HG03280 (cell line): ENCODE measurements at regions not wholly inside any gene's neighbourhood (a gene's known extent, or its start where the extent isn't known, plus 50 kb on each side); places are given as distances from the start of the nearest gene placed in this dataset.
"Not testable (repeated sequence)": the region's sequence is repeated elsewhere in the genome, so short reads cannot be mapped to it uniquely, and the experiment has no call there.

ENCODE experiments used
- ATAC-seq: cut with Tn5 transposase; IDR thresholded peaks from one replicate; pipeline ENCODE4 v1.9.1; 2021; ENCODE audit warnings: mild to moderate bottlenecking, moderate library complexity; ENCODE audit not compliant: unreplicated experiment

DNA sequence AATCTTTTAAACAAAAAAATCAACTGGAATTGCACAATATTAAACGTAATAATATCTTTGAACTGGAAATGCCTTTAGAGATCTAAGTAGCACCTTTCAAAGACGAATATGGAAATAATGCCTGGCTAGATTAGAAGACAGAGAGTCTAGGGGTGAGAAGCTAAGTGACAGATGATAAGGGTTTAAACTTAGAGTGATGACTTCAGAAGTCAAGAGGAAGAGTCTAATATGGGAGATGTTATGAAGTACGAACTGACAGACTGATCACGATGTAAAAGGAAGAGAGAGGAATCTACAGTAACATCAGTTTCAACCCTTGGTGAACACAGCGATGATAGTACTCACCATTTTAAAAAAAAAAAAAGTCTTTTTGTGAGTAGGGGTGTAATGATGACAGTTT, 57.9 kb downstream of the HINT1 start:
- ATAC-seq, result no peak

DNA sequence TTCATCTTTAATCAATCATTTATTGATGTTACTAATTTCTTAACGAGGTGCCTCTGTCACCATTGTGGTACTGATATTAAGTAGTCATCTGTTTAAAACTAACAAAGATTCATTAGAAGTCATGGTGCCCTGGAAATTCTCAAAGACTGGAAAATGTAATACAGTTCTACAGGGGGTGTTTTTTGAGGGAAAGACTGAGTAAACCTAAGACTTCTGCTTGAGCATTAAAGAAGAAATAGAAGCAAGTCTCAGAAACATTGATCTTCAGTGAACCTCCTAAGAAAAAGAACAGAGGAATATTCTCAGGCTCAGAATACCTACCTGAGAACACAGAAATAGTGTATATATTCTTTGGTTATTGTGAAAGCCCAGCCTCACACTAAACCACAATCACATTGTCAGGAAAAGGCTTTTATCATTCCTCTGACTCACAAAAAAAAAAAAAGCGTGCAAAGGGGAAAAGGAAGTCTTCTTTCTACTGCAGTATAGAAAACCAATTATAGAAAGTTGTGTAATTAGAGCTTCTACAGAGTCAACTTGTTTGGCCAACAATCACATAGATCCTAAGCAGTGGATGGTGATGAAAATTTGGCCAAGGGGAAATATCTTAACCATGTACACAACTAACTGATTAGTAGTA, 60.8 kb downstream of the HINT1 start:
- no peak for ATAC-seq

DNA sequence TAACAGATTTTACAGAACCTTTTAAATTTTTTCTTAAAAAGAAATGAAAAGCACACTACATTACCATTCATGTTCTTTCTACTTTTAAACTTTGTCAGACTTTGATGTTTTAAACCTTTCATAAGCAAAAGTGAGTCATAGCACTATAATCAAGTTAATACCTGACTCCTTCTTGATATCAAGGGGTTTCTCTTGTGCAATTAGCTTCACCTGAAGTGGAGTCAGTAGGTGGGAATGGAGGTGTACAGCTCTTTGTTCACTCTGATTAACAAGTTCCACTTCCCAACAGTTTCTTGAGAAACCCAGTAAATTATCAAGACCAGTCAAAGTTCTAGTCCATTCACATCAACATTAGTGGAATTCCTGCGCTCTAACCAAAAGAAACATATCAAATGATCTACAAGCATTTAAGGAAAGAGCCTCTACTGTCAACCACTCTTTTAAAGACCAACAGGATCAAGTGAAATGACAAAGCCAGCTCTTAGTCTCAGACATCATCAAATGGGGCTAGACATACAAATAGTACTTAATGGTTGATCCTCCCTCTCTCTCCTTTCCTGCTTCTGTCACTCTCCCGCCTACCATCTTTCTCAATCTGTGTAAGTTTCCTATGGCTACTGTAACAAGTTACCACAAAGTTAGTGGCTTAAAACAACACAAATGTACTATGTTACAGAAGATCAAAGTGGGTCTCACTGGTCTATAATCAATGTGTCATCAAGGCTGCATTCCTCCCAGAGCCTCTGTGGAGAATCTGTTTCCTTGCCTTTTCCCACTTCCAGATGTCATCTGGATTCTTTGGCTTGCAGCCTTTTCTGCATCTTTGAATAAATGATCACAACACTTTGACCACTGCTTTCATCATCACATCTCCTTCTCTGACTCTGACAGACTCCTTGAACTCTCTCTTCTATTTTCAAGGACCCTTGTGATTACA, 68.0 kb downstream of the HINT1 start:
- no peak for ATAC-seq

DNA sequence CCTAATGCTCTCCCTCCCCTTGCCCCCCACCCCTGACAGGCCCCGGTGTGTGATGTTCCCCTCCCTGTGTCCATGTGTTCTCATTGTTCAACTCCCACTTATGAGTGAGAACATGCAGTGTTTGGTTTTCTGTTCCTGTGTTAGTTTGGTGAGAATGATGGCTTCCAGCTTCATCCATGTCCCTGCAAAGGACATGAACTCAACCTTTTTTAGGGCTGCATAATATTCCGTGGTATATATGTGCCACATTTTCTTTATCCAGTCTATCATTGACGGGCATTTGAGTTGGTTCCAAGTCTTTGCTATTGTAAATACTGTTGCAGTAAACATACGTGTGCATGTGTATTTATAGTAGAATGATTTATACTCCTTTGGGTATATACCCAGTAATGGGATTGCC, 69.5 kb downstream of the HINT1 start:
- ATAC-seq, result not testable (repeated sequence)

DNA sequence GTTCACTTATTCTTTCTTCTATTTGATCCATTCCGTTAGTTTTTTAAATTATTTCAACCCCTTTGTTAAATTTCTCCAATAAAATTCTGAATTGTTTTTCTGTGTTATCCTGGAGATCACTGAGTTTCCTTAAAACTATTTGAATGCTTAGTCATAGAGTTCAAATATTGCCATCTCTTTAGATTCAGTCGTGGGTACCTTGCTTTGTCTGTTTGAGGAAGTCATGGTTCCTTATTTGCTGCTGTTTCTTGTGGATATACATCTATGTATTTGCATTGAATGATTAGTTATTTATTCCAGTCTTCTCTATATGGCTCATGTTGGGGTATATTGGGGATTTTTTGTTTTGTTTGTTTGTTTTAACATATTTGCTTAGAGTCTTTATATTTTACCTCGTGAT, 80.6 kb downstream of the HINT1 start:
- no peak for ATAC-seq

DNA sequence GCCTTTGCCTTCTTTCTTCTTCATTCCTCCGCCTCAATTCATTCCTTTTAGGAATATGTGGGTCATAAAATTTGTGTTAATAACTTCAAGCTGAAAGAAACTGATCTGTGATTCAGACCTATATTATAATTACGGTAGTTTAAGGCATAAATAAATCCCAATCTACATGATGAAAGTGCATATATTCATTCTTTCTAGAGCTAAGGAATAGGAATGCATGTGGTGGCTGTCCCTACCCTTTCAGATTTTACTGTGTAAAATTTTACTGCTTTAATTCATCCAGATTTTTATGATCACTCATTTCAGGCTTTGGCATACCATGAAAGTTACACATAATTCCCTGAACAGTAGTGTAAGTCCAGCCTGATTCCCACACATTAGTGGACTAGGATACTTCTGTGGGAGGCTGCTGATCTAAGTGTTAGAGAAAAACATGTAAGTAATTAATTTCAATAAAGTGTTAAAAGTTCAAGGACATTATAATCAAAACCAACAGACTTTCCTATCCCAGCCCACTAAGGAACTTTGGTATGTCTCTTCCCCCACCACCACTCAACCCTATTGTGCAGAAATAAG, 83.1 kb downstream of the HINT1 start:
- ATAC-seq, result no peak

DNA sequence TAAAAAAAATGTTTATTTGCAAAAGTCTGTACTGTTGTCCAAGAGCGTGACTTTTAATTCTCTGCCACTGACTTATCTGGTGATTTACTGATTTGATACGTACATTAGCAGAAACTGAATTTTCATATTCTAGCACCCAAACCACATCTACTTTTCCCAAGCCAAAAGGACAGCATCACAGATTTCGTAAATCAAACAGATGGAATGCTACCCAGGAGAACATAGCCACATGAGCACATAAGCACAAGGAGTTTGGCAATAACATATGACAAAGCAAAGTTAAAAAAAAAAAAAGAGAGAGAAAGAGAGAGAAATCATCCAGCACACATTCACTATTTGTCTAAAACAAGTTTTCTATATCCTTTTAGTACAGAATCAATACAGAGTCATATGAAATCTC, 83.7 kb downstream of the HINT1 start:
- no peak for ATAC-seq

DNA sequence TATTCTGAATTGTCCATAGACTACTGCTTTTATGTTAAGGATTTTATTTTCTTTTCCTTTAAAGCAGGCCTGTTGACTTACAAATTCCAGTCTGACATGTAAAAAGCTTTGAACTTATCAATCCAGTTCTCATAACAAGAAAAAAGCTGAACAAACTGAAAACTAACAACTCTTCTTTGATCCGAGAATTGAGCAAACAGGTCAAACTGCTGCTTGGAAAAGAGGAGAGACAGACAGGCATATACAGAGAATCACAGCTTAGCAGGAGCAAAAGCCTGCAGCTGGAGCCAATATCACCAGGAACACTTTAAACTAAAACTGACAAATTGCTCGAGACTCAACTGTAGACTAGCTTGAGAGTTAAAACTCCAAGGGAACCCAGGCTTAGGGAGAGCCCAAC, 85.8 kb downstream of the HINT1 start:
- ATAC-seq, result no peak

DNA sequence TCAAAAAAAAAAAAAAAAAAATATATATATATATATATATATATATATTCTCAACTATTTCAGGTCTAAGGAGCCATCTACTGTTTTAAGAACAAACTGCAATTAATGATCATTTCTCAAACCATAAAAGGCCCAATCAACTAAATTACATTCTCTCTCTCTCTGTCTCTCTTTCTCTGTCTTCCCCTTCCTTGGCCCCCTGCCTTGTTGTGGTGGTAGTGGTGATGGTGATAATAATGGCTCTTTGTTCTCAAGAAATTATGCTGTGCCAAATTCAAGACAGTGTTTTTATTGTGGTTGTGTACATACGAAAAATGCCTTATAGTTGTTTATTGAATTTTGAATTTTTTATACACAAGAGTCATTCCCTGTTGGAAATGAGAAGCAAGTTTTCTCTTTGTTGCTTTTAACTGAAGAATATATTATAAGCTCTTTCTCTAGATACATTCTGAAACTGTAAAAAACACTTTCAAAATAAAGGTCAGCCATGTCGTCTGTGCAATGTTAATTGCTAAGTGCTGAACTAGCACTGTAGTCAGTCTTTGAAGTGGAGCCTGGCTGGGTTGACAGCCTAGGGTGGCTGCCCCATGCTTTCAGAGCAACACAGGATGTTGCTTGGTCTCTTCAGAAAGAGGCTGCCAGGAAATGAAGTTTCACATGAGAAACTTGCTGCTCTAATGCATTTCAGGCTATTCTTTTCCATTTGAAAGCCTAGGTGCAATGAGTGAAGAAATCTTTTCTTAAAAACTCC, 96.0 kb downstream of the HINT1 start:
- peak; percentile 90 for ATAC-seq

DNA sequence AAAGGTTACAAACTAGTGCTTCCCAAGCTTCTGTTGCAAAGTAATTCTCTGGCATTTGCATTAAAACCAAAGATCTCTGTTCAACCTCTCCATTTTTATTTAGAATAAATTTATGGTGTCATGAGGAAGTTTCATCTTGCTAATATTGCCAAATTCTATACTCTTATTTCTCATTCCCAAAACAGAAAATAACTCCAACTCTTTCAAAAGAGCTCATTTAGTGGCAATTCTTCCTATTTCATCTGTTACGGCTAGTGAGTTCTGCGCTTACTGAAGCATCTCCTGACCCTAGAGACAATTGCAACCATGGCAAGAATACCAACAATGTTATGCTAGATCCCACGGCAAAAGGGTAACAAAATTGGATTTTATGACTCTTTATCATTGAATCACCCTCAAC, 97.0 kb downstream of the HINT1 start:
- ATAC-seq, result no peak

DNA sequence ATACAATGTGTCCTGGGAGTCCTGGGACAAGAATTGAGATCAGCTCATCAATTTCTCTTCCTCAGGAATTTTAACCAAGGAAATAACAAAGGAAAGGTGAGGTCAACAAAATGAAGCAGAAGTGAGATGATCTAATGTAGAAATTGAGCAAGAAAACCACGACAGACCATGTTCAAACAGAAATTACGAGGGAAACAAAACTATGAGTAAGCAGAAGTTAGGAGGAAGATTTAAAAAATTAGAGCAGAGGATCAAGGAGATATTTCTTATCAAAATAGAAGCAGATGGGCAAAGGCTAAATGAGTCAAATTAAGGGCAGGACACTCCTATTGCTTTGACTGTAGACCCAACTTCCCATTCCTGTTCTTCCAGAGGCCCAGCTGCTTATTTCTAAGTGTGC, 97.4 kb downstream of the HINT1 start:
- ATAC-seq, result no peak

DNA sequence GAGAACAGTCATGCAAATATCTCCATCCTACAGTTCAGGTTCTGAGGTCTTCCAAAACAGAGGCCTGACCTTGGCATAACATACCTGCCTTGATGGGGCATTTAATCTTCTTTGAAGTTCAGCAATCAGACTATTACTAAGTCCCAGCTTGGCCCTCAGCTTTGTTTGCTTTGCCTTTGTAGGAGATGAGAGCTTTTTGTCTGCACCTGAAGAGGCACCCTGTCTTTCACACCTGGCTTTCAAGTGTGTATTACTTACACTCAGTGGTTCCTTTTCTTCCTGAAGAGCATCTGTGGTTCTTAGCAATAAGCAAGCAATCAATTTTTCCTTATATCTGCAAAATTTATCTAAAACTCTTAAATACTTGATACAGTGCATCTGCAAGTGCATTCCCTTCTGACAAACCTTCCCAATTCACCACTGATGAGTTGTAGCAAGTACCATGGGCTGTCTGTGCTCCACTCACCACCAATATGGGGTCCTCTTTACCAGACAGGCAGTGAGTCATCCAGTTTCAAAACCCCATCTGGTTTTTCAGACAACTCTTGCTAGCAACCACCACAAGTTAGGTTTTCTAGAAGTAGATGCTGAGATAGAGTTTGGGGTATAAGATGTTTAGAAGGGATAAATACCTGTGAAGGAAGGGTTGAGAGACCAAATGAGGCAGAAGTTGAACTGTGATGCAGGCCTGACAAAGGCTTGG, 100.2 kb downstream of the HINT1 start:
- no peak for ATAC-seq

DNA sequence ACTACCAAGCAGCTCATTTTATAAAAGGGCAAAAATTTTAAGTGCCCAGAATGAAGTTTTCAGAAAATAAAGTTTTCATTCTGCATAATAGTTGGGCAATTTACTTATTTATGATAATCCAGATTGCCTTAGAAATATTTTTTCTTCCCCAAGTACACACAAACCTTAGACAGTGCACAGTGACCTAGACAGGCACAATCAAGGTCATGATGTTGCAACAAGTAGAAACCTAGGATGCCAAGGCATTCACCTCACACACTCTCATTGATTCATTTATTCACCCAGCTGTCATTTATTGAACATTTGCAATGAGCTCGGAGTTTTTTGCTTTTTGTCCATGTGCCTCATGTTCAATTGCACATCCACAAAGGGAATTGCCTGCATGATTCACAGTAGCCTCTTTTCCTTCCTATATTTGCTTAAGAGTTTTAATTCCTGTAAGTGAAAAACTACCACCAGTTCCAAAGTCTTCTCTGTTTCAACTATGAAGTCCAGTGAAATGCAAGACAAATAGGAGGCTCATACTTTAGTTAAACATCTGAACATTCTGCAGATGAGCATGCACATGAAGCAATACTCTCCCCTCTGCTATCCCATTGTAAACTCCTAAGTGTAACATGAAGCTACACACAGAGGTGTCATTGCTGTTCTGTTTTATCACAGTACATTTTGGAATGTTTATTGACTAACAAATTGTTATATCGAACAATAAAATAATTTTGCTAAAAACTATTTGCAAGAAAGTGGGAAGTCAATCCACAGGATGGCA, 122.9 kb downstream of the HINT1 start:
- ATAC-seq, result no peak

DNA sequence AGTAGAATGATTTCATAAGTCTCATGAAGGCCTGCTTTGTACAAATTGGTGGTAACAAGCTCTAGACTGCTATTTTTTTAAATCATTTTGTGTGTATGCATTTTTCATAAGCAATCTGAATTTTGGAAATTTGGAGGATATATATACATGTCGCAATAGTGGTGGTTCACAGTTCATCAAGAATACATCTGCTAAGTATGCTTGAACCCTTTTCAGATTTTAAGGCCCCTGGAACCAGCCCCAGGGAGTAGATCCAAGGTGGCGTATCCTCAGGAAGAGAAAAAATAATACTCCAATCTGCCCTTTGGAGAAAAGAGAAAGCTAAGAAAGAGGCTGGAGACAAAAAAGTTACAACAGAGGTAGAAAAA, 141.6 kb downstream of the HINT1 start:
- no peak for ATAC-seq

DNA sequence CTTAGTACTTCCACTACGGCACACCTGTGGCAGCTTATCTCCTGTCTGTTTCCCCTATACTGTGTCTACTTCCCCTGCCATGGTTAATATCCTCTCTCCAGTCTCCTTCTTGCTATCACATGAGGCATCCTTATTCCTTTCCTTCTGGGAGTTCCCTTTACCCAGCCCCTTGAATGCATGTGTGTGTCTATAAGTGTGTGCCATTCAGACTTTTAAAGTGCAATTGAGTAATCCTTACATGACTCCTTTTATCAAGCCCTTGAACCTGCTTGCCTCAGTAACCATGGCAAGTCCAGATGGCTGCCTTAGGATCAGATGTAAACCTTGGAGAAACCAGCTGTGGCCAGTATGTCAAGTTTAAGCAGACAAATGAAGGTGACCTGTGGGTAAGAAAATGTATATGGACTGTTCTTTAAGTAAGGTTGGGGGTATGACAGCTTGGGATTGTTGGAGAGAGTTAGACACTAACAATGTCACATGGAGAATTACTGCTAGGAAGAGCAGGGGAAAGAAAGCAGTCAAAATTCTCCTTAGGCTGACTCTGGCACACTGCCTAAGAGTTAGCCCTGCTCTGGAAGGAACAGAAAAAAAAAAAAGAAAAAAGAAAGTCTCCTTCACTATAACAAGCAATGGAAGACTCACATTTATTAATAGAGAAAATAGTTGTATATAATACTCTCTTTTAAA, 142.1 kb downstream of the HINT1 start:
- no peak for ATAC-seq

DNA sequence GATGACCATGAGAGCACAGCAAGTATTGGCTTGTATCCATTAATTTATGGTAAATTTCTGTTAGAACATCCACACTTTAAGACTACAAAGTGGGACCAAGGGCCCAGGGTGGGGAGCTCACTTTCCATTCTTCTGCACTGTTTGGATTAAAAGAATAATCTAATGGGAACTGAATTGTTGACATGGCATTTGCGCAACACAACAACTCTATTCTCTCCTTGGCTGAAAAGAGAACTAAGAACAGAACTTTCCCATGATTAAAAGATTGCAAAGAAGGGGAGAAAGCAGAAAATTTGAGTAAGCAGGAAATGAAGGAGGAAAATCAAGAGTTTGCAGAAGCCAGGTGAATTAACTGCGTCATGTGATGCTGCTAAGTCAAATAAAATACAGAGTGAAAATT, 143.4 kb downstream of the HINT1 start:
- ATAC-seq, result no peak

DNA sequence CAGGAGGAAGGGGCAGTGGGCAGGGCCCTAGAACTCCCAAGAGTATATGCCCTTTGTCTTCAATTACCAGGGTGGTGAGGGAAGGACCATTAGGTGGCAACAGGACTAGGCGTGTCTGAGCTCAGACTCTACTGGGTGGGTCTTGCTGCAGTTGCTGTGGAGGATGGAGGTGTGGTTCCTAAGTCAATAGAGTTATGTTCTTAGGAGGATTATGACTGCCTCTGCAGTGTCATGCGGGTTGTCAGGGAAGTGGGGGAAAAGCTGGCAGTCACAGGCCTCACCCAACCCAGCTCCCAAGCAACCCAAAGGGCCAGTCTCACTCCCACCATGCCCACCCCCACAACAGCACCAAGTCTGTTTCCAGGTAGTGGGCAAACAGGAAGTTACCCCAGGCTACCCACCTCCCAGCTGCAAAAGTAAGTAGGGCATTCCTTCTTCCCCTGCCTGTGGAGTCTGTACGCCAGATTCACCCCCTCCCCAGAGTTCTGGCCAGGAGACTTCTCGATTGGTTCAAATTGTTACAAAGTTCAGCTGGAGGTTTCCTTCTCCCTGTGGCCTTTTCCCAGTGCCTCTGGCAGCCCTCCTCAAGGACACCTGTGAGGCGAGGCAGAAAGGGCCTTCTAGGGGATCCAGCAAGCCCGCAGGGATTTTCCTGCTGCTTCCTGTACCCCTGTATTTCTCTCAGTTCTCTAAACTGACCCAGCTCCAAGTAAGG, 145.3 kb downstream of the HINT1 start:
- no peak for ATAC-seq

DNA sequence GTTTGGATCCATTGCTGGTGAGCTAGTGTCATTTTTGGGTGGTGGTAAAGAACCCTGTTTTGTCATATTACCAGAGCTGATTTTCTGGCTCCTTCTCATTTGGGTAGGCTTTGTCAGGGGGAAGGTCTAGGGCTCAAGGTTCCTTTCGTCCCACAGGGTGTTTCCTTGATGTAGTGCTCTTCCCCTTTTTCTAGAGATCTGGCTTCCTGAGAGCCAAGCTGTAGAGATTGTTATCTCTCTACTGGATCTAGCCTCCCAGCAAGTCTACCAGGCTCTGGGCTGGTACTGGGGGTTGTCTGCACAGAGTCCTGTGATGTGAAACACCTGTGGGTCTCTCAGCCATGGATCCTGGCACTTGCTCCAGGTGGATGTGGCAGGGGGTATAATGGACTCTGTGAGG, 145.9 kb downstream of the HINT1 start:
- ATAC-seq, result no peak

DNA sequence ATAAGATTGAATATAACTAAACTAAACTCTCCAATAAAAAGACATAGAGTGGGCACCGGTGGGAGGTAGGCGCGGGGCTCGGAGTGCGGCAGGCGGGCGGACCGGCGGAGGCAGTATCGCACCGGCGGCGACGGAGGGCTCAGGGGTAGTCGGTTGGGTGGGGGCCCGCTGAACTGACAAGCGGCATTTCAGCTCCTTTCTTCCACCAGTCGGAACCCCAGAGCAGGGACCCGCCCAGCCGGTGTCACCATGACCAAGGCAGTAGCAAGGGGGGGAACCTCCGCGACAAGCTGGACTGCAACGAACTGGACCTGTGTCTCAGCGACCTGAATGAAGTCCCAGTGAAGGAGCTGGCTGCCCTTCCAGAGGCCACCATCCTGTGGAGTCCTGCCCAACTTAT, 156.7 kb downstream of the HINT1 start:
- no peak for ATAC-seq
